OCI-LY1 (cell line): ENCODE measurements at regions not wholly inside any gene's neighbourhood (a gene's known extent, or its start where the extent isn't known, plus 50 kb on each side); places are given as distances from the start of the nearest gene placed in this dataset.

Experiments used
- H2AFZ ChIP-seq: fragments of 200-600 bp; sonication (generic), shearing (Covaris generic); 2 replicates; pipeline ENCODE4 v1.6.0; 2014; ENCODE audit warnings: antibody characterized with exemption, mild to moderate bottlenecking, low read length
- H3F3A ChIP-seq: fragments of 200-600 bp; sonication (generic), shearing (Covaris generic); 2 replicates; pipeline ENCODE4 v1.6.0; 2014; ENCODE audit warnings: mild to moderate bottlenecking, antibody characterized with exemption, low read length, moderate library complexity; ENCODE audit not compliant: insufficient read depth
- H3K27ac ChIP-seq: fragments of 200-600 bp; sonication (generic); 2 replicates; pipeline ENCODE4 v1.5.1; 2014; ENCODE audit warnings: low read length, mixed run types, mild to moderate bottlenecking, low read depth; ENCODE audit not compliant: poor library complexity, severe bottlenecking
- H3K27me3 ChIP-seq: fragments of 200-600 bp; sonication (generic); 2 replicates; pipeline ENCODE4 v1.6.0; 2014; ENCODE audit warnings: antibody characterized with exemption, mild to moderate bottlenecking, low read length, moderate library complexity; ENCODE audit not compliant: insufficient read depth
- H3K36me3 ChIP-seq: fragments of 200-600 bp; sonication (generic); 2 replicates; pipeline ENCODE4 v1.6.1; 2014; ENCODE audit warnings: mild to moderate bottlenecking, antibody characterized with exemption, low read length, moderate library complexity, mixed read lengths; ENCODE audit not compliant: insufficient read depth
- H3K4me1 ChIP-seq: fragments of 200-600 bp; sonication (generic); 2 replicates; pipeline ENCODE4 v1.5.1; 2014; ENCODE audit warnings: mild to moderate bottlenecking, low read length, moderate library complexity; ENCODE audit not compliant: insufficient read depth, severe bottlenecking
- H3K4me2 ChIP-seq: fragments of 200-600 bp; sonication (generic), shearing (Covaris generic); 2 replicates; pipeline ENCODE4 v1.6.1; 2014; ENCODE audit warnings: low read length
- H3K4me3 ChIP-seq: fragments of 200-600 bp; sonication (generic); 2 replicates; pipeline ENCODE4 v1.5.1; 2014; ENCODE audit warnings: low read length, low read depth, mild to moderate bottlenecking, mixed read lengths; ENCODE audit not compliant: poor library complexity, severe bottlenecking
- H3K79me2 ChIP-seq: fragments of 200-600 bp; shearing (Covaris generic); 2 replicates; pipeline ENCODE4 v1.6.1; 2016; ENCODE audit warnings: mixed run types, low read length, mixed read lengths; ENCODE audit not compliant: insufficient read depth
- H3K9ac ChIP-seq: fragments of 200-600 bp; sonication (generic), shearing (Covaris generic); 2 replicates; pipeline ENCODE4 v1.6.1; 2014; ENCODE audit warnings: mild to moderate bottlenecking, low read length, mixed read lengths
- H3K9me2 ChIP-seq: fragments of 200-600 bp; sonication (generic), shearing (Covaris generic); 2 replicates; pipeline ENCODE4 v1.6.1; 2014; ENCODE audit warnings: low read depth, mild to moderate bottlenecking, low read length, mixed read lengths
- H3K9me3 ChIP-seq: fragments of 200-600 bp; shearing (Covaris generic); 2 replicates; pipeline ENCODE4 v1.6.1; 2014; ENCODE audit warnings: low read length, mixed read lengths
- H4K20me1 ChIP-seq: fragments of 200-600 bp; sonication (generic), shearing (Covaris generic); 2 replicates; pipeline ENCODE4 v1.6.0; 2016; ENCODE audit warnings: mild to moderate bottlenecking, low read length; ENCODE audit not compliant: insufficient read depth
- CTCF ChIP-seq: fragments of 200-600 bp; sonication (generic), shearing (Covaris generic); IDR thresholded peaks from 2 replicates; pipeline ENCODE4 v1.5.1; 2017; ENCODE audit warnings: mild to moderate bottlenecking, antibody characterized with exemption, low read length, moderate library complexity, mixed read lengths
- EZH2 ChIP-seq: fragments of 200-600 bp; sonication (generic), shearing (Covaris generic); IDR thresholded peaks from 2 replicates; pipeline ENCODE4 v1.8.0; 2017; ENCODE audit warnings: borderline replicate concordance, mixed run types, mild to moderate bottlenecking, antibody characterized with exemption, low read length, moderate library complexity, mixed read lengths

GRCh38 chr2:13654416-13654815, 937.7 kb downstream of the TRIB2 start:
- Histone ChIP-seq H2AFZ (no peak overlapping the region), H3K27me3 (no peaks in the 10 kb centered on the region), H3F3A (no peaks in the 10 kb centered on the region)

GRCh38 chr2:13660231-13660630, 943.5 kb downstream of the TRIB2 start:
- Histone ChIP-seq H3K36me3 (no peaks in the 10 kb centered on the region), H3K4me3 (no peak overlapping the region), H3K4me2 (no peak overlapping the region), H3F3A (no peaks in the 10 kb centered on the region), H3K27me3 (no peaks in the 10 kb centered on the region), H3K27ac (no peak overlapping the region), H2AFZ (no peak overlapping the region), H3K4me1 (no peaks in the 10 kb centered on the region), H4K20me1 (no peaks in the 10 kb centered on the region), H3K9me3 (no peaks in the 10 kb centered on the region), H3K9ac (no peak overlapping the region), H3K9me2 (no peaks in the 10 kb centered on the region), H3K79me2 (no peaks in the 10 kb centered on the region)
- no peak for TF ChIP-seq CTCF
- TF ChIP-seq EZH2, result no peak

More at GRCh38 chr2:13654416-13654815, 937.7 kb downstream of the TRIB2 start:
- TF ChIP-seq CTCF (no peak), EZH2 (no peak)
- H3K9me3 ChIP-seq, result 0 out of 2 replicates have a peak, but pooled peaks cover 4% of the 10 kb centered on the region
- no peak overlapping the region for H3K4me3 ChIP-seq
- H3K9ac ChIP-seq, result no peak overlapping the region
- no peak overlapping the region for H3K4me2 ChIP-seq
- H3K9me2 ChIP-seq, result no peaks in the 10 kb centered on the region
- H4K20me1 ChIP-seq, result no peaks in the 10 kb centered on the region
- H3K27ac ChIP-seq, result no peak overlapping the region
- H3K36me3 ChIP-seq, result no peaks in the 10 kb centered on the region
- no peaks in the 10 kb centered on the region for H3K4me1 ChIP-seq
- no peaks in the 10 kb centered on the region for H3K79me2 ChIP-seq

- TF ChIP-seq CTCF, result no peak
- no peak for TF ChIP-seq EZH2
- Histone ChIP-seq H3K9me3 (no peaks in the 10 kb centered on the region), H3K9me2 (no peaks in the 10 kb centered on the region), H3K4me1 (no peaks in the 10 kb centered on the region), H3K36me3 (no peaks in the 10 kb centered on the region), H3K27me3 (no peaks in the 10 kb centered on the region), H3K79me2 (no peaks in the 10 kb centered on the region), H3K27ac (no peak overlapping the region), H3F3A (no peaks in the 10 kb centered on the region), H2AFZ (no peak overlapping the region), H3K4me2 (no peak overlapping the region), H4K20me1 (no peaks in the 10 kb centered on the region), H3K4me3 (no peak overlapping the region), H3K9ac (no peak overlapping the region)
Observed at GRCh38 chr2:13662055-13662454, 945.3 kb downstream of the TRIB2 start.
